H1 (cell line): ENCODE measurements at regions not wholly inside any gene's neighbourhood (a gene's known extent, or its start where the extent isn't known, plus 50 kb on each side); places are given as distances from the start of the nearest gene placed in this dataset.

ENCODE experiments used
- CTCF ChIA-PET: fragments of 300-600 bp; sonication (Branson Sonifier 250); formaldehyde crosslinking; loops from one replicate; lab custom pipeline; 2021; ENCODE audit not compliant: partially characterized antibody; lab: Charles Lee
- POLR2A ChIA-PET: fragments of 300-600 bp; sonication (Branson Sonifier 250); formaldehyde crosslinking; loops from one replicate; lab custom pipeline; 2021; ENCODE audit warnings: inconsistent platforms; ENCODE audit not compliant: partially characterized antibody; lab: Charles Lee
- DNase-seq, 2 experiments: peaks; one replicate each; pipeline versions ENCODE4 v3.0.0 to v3.0.0-alpha.2; 2010 to 2022; ENCODE audit warnings: low spot score in 2 of 2, low read depth in 1 of 2, mixed read lengths in 1 of 2
- FAIRE-seq: peaks from 2 replicates; lab custom pipeline; 2011; peaks lifted over from hg19 to GRCh38; lab: Jason Lieb, UNC
- H2AFZ ChIP-seq: 2 replicates; pipeline ENCODE4 v1.8.1; 2012; ENCODE audit warnings: low read length, inconsistent platforms
- H2AK5ac ChIP-seq: 2 replicates; pipeline ENCODE4 v1.6.1; 2013; ENCODE audit warnings: low read depth, low read length
- H2BK120ac ChIP-seq: replicated peaks from 2 replicates; pipeline ENCODE3; 2013; ENCODE audit warnings: low read depth, low read length, inconsistent platforms
- H2BK12ac ChIP-seq: 2 replicates; pipeline ENCODE4 v1.6.1; 2013; ENCODE audit warnings: low read depth, low read length
- H2BK15ac ChIP-seq: 2 replicates; pipeline ENCODE4 v1.6.1; 2013; ENCODE audit warnings: low read length
- H2BK20ac ChIP-seq: 2 replicates; pipeline ENCODE4 v1.6.1; 2013; ENCODE audit warnings: low read length
- H2BK5ac ChIP-seq: 2 replicates; pipeline ENCODE4 v1.6.1; 2013; ENCODE audit warnings: low read depth, low read length
- H3K14ac ChIP-seq: 2 replicates; pipeline ENCODE4 v1.6.1; 2013; ENCODE audit warnings: inconsistent platforms; ENCODE audit not compliant: insufficient read length
- H3K18ac ChIP-seq: 2 replicates; pipeline ENCODE4 v1.6.1; 2013; ENCODE audit warnings: low read length; ENCODE audit errors: extremely low read depth
- H3K23ac ChIP-seq: 2 replicates; pipeline ENCODE4 v1.6.1; 2013; ENCODE audit warnings: inconsistent platforms; ENCODE audit not compliant: insufficient read length
- H3K23me2 ChIP-seq: 2 replicates; pipeline ENCODE4 v1.6.1; 2013; ENCODE audit warnings: low read depth, low read length
- H3K27ac ChIP-seq: 2 replicates; pipeline ENCODE4 v1.6.1; 2011; ENCODE audit warnings: low read depth, low read length, inconsistent platforms
- H3K27me3 ChIP-seq, 4 experiments: replicated peaks in 1 of 4; 1 replicate in 1 of 4; 2 replicates in 3 of 4; pipeline versions ENCODE4 v1.6.1 to v1.8.1; 2011 to 2013; ENCODE audit warnings: low read length in 3 of 4, mild to moderate bottlenecking in 3 of 4, inconsistent platforms in 2 of 4, mixed read lengths in 2 of 4, moderate library complexity in 1 of 4; ENCODE audit not compliant: control insufficient read depth in 3 of 4, insufficient read depth in 3 of 4; ENCODE audit errors: extremely low read depth in 1 of 4
- H3K36me3 ChIP-seq, 4 experiments: 2 replicates each; pipeline versions ENCODE4 v1.6.1 to v1.8.1; 2011 to 2013; ENCODE audit warnings: mild to moderate bottlenecking in 4 of 4, low read length in 3 of 4, moderate library complexity in 2 of 4, control low read depth in 1 of 4, inconsistent platforms in 1 of 4; ENCODE audit not compliant: insufficient read depth in 4 of 4, control insufficient read depth in 2 of 4
- H3K4ac ChIP-seq: replicated peaks from 2 replicates; pipeline ENCODE3; 2013; ENCODE audit warnings: low read length, low read depth, mixed read lengths, inconsistent platforms; ENCODE audit not compliant: insufficient read length
- H3K4me1 ChIP-seq, 4 experiments: replicated peaks in 1 of 4; 1 replicate in 1 of 4; 2 replicates in 3 of 4; pipeline versions ENCODE4 v1.6.1 to v1.8.1; 2011 to 2013; ENCODE audit warnings: low read length in 3 of 4, inconsistent platforms in 2 of 4, mixed read lengths in 1 of 4; ENCODE audit not compliant: insufficient read depth in 4 of 4, control insufficient read depth in 3 of 4
- H3K4me2 ChIP-seq, 2 experiments: 2 replicates each; pipeline versions ENCODE4 v1.6.1 to v1.8.1; 2011 to 2013; ENCODE audit warnings: low read depth in 2 of 2, low read length in 2 of 2, control low read depth in 1 of 2, inconsistent platforms in 1 of 2, mild to moderate bottlenecking in 1 of 2; ENCODE audit not compliant: insufficient read depth in 1 of 2
- H3K4me3 ChIP-seq, 4 experiments: fragments of 200-600, 300-600 bp in 1 of 4; sonication (generic), shearing (Covaris generic), sonication (Bioruptor Twin) in 1 of 4; 2 replicates each; pipeline versions ENCODE4 v1.5.1 to v1.8.1; 2011 to 2016; ENCODE audit warnings: low read length in 4 of 4, low read depth in 3 of 4, control low read depth in 2 of 4, inconsistent platforms in 2 of 4, mild to moderate bottlenecking in 2 of 4, mixed read lengths in 1 of 4, moderate library complexity in 1 of 4; ENCODE audit not compliant: insufficient read depth in 2 of 4; ENCODE audit errors: extremely low read depth in 1 of 4
- H3K56ac ChIP-seq: replicated peaks from 2 replicates; pipeline ENCODE3; 2013; ENCODE audit warnings: low read depth, mild to moderate bottlenecking, mixed read lengths, low read length, inconsistent platforms; ENCODE audit not compliant: insufficient read length
- H3K79me1 ChIP-seq: 2 replicates; pipeline ENCODE4 v1.6.1; 2013; ENCODE audit warnings: low read depth, low read length, control low read depth
- H3K79me2 ChIP-seq, 2 experiments: 2 replicates each; pipeline versions ENCODE4 v1.6.1 to v1.8.1; 2012 to 2013; ENCODE audit warnings: low read length in 2 of 2, mild to moderate bottlenecking in 2 of 2, inconsistent platforms in 1 of 2; ENCODE audit not compliant: insufficient read depth in 2 of 2, control insufficient read depth in 1 of 2
- H3K9ac ChIP-seq, 4 experiments: replicated peaks in 1 of 4; 1 replicate in 1 of 4; 2 replicates in 3 of 4; pipeline versions ENCODE4 v1.6.1 to v1.8.1; 2011 to 2013; ENCODE audit warnings: low read depth in 3 of 4, low read length in 3 of 4, control low read depth in 2 of 4, mild to moderate bottlenecking in 2 of 4, moderate library complexity in 2 of 4, inconsistent platforms in 1 of 4; ENCODE audit errors: extremely low read depth in 1 of 4
- H3K9me3 ChIP-seq, 2 experiments: 2 replicates each; pipeline versions ENCODE4 v1.6.1 to v1.8.1; 2012 to 2013; ENCODE audit warnings: mild to moderate bottlenecking in 2 of 2, moderate library complexity in 2 of 2, control low read depth in 1 of 2, inconsistent platforms in 1 of 2, low read depth in 1 of 2, low read length in 1 of 2, mixed read lengths in 1 of 2; ENCODE audit not compliant: insufficient read depth in 2 of 2
- H4K20me1 ChIP-seq, 2 experiments: replicated peaks in 1 of 2; 2 replicates each; pipeline versions ENCODE3 to v1.8.1; 2011 to 2013; ENCODE audit warnings: inconsistent platforms in 2 of 2, low read length in 2 of 2, mild to moderate bottlenecking in 1 of 2; ENCODE audit not compliant: insufficient read depth in 2 of 2, control insufficient read depth in 1 of 2
- H4K5ac ChIP-seq: 2 replicates; pipeline ENCODE4 v1.6.1; 2013; ENCODE audit warnings: low read length, low read depth, mixed read lengths, inconsistent platforms; ENCODE audit not compliant: insufficient read length
- H4K8ac ChIP-seq: 2 replicates; pipeline ENCODE4 v1.8.0; 2013; ENCODE audit warnings: mild to moderate bottlenecking, moderate library complexity, low read length, inconsistent platforms; ENCODE audit not compliant: insufficient read depth; ENCODE audit errors: extremely low read depth
- H4K91ac ChIP-seq: replicated peaks from 2 replicates; pipeline ENCODE3; 2013; ENCODE audit warnings: low read length, mixed read lengths, inconsistent platforms; ENCODE audit not compliant: insufficient read length
- CBX5 ChIP-seq: fragments of 300-800, 300-1000 bp; sonication (generic); IDR thresholded peaks from 2 replicates; pipeline ENCODE4 v1.7.1; 2016; ENCODE audit warnings: antibody characterized with exemption, low read length, low read depth
- CEBPB ChIP-seq: IDR thresholded peaks from 2 replicates; pipeline ENCODE4 v1.6.1; 2012; ENCODE audit warnings: low read depth, low read length
- HDAC2 ChIP-seq, 2 experiments: fragments of 300-600 bp in 1 of 2; sonication (generic) in 1 of 2; IDR thresholded peaks; 2 replicates each; pipeline ENCODE4 v1.6.1; 2011 to 2012; ENCODE audit warnings: low read depth in 2 of 2, low read length in 2 of 2, mild to moderate bottlenecking in 2 of 2, moderate library complexity in 2 of 2, borderline replicate concordance in 1 of 2, inconsistent platforms in 1 of 2
- KDM4A ChIP-seq: IDR thresholded peaks from one replicate; pipeline ENCODE4 v1.7.1; 2012; ENCODE audit warnings: low read depth, mild to moderate bottlenecking, moderate library complexity, low read length, inconsistent platforms; ENCODE audit not compliant: severe bottlenecking
- PHF8 ChIP-seq: fragments of 200-600 bp; sonication (generic); conservative IDR thresholded peaks from 2 replicates; pipeline ENCODE4 v1.7.1; 2012; ENCODE audit warnings: low read depth, mild to moderate bottlenecking, inconsistent platforms, low read length, moderate library complexity
- RNF2 ChIP-seq: fragments of 200-900, 300-1000 bp; sonication (generic); IDR thresholded peaks from 2 replicates; pipeline ENCODE4 v1.7.1; 2016; ENCODE audit warnings: borderline replicate concordance, low read depth, mild to moderate bottlenecking, antibody characterized with exemption, low read length; ENCODE audit not compliant: poor library complexity, severe bottlenecking; ENCODE audit errors: missing control alignments
- ZNF274 ChIP-seq: IDR thresholded peaks from 2 replicates; pipeline ENCODE4 v1.7.0; 2012; ENCODE audit warnings: low read length, borderline replicate concordance; ENCODE audit errors: extremely low read depth
- WGBS, 2 experiments: shearing (Covaris generic) in 1 of 2; methylation state at CpG; one replicate each; pipeline versions ENCODE4 v1.1.6 to v1.1.7; 2013 to 2015; ENCODE audit warnings: low lambda C conversion rate in 2 of 2, mixed read lengths in 2 of 2, inconsistent platforms in 1 of 2, low coverage in 1 of 2, missing lambda C conversion rate in 1 of 2; ENCODE audit not compliant: insufficient replicate concordance in 2 of 2, insufficient coverage in 1 of 2, insufficient read length in 1 of 2; ENCODE audit errors: extremely low coverage in 1 of 2, missing lambda C conversion rate in 1 of 2; 5-methylcytosine and 5-hydroxymethylcytosine counted together
- TF ChIP-seq, protein P1 (sequence below): IDR thresholded peaks from 2 replicates; pipeline ENCODE4 v1.6.1; 2011; ENCODE audit warnings: low read depth, mild to moderate bottlenecking, low read length; ENCODE audit not compliant: insufficient read depth
- TF ChIP-seq, protein P2 (sequence below), 3 experiments: IDR thresholded peaks; 1 replicate in 2 of 3; 2 replicates in 1 of 3; pipeline versions ENCODE4 v1.5.1 to v1.6.1; 2011; ENCODE audit warnings: low read length in 3 of 3, mild to moderate bottlenecking in 3 of 3, inconsistent platforms in 2 of 3, low read depth in 1 of 3, moderate library complexity in 1 of 3; ENCODE audit not compliant: insufficient read depth in 1 of 3; ENCODE audit errors: control extremely low read depth in 1 of 3

DNA sequence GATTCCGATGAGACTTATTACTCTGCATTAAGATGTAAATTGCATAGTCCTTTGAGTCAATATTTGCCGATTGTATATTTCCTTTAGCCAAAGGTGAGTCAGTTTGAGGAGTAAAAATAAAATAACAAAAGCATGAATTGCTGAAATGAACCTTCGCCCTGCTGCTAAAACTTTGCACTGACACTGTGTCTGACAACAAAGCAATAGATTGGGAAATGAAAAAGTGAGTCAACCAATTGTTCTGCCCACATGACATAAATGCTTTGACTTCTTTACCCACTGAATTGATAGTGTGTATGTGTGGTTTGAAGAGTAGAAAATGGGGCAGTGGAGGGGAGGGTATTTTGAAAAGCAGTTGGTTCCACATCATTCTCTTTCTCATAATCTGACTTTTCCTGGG lies 88.4 kb upstream of the AFF2 start:
- no peak overlapping the region for H2AFZ ChIP-seq
- H2BK12ac ChIP-seq = no peak overlapping the region
- peak; percentile 36 for FAIRE-seq
- H3K79me2 ChIP-seq = no peaks in the 10 kb centered on the region
- H4K8ac ChIP-seq = no peak overlapping the region
- H4K91ac ChIP-seq = no peak overlapping the region
- no peak overlapping the region for H3K4me2 ChIP-seq
- H3K9ac ChIP-seq = no peak overlapping the region
- no peaks in the 10 kb centered on the region for H3K79me1 ChIP-seq
- H3K27me3 ChIP-seq = no peaks in the 10 kb centered on the region
- no peak overlapping the region for H2BK120ac ChIP-seq
- no peak overlapping the region for H3K4me3 ChIP-seq
- no peak overlapping the region for H3K56ac ChIP-seq
- CTCF ChIA-PET = no interaction called here
- no peak overlapping the region for H3K27ac ChIP-seq
- H2BK20ac ChIP-seq = no peak overlapping the region
- H3K14ac ChIP-seq = no peak overlapping the region
- H3K9me3 ChIP-seq = no peaks in the 10 kb centered on the region
- POLR2A ChIA-PET = no interaction called here
- no peaks in the 10 kb centered on the region for H3K4me1 ChIP-seq
- no peak overlapping the region for H3K23ac ChIP-seq
- WGBS, 2 experiments = 63% methylated on average over 3 of the region's 3 CpGs; no CpG with 5 or more reads in 1 of the 2 experiments
- no peak for DNase-seq
- no peaks in the 10 kb centered on the region for H4K20me1 ChIP-seq
- no peak overlapping the region for H4K5ac ChIP-seq
- no peak overlapping the region for H2BK5ac ChIP-seq
- H2BK15ac ChIP-seq = no peak overlapping the region
- H3K4ac ChIP-seq = no peak overlapping the region
- H3K18ac ChIP-seq = no peak overlapping the region
- H2AK5ac ChIP-seq = no peak overlapping the region
- H3K23me2 ChIP-seq = no peaks in the 10 kb centered on the region
- no peaks in the 10 kb centered on the region for H3K36me3 ChIP-seq
- TF ChIP-seq CBX5 = no peak
- TF ChIP-seq, protein P1, sequence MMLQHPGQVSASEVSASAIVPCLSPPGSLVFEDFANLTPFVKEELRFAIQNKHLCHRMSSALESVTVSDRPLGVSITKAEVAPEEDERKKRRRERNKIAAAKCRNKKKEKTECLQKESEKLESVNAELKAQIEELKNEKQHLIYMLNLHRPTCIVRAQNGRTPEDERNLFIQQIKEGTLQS = no peak
- TF ChIP-seq RNF2 = no peak
- no peak for TF ChIP-seq ZNF274
- TF ChIP-seq, protein P2, sequence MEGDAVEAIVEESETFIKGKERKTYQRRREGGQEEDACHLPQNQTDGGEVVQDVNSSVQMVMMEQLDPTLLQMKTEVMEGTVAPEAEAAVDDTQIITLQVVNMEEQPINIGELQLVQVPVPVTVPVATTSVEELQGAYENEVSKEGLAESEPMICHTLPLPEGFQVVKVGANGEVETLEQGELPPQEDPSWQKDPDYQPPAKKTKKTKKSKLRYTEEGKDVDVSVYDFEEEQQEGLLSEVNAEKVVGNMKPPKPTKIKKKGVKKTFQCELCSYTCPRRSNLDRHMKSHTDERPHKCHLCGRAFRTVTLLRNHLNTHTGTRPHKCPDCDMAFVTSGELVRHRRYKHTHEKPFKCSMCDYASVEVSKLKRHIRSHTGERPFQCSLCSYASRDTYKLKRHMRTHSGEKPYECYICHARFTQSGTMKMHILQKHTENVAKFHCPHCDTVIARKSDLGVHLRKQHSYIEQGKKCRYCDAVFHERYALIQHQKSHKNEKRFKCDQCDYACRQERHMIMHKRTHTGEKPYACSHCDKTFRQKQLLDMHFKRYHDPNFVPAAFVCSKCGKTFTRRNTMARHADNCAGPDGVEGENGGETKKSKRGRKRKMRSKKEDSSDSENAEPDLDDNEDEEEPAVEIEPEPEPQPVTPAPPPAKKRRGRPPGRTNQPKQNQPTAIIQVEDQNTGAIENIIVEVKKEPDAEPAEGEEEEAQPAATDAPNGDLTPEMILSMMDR (IDR thresholded peaks at IDR 0.05; ENCODE audit: control extremely low read depth in 1 of 3, insufficient read depth in 1 of 3, low read depth in 1 of 3, low read length in 3 of 3) = no peak
- no peak for TF ChIP-seq CEBPB
- TF ChIP-seq PHF8 = no peak
- no peak for TF ChIP-seq HDAC2 (IDR thresholded peaks at IDR 0.05; ENCODE audit: borderline replicate concordance in 1 of 2, low read depth in 2 of 2, low read length in 2 of 2)
- TF ChIP-seq KDM4A = no peak
